ENCODE measurements at regions not wholly inside any gene's neighbourhood (a gene's known extent, or its start where the extent isn't known, plus 50 kb on each side); places are given as distances from the start of the nearest gene placed in this dataset.

DNA sequence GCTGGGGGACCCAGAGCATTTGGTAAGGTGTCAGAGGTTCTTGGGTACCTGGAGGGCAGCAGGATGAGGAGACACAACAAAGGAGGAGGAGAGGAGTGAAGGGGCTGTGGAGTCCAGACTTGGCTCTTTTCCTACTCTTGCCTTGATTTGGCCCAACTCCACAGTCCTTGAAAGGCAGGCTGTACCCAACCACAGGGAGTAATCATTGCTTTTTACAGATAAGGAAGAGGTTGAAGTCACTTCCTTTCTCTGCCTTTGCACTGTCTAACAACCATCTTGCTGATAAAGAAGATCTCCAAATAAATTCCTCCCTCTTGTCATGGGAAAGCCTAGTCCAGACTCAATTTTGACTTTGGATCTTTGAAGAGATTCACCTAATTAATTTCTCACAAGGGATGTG is 226.8 kb upstream of the HMGA2 start:
- Mint-ChIP-seq H3K27ac (no peak overlapping the region), H3K9me3 (no peaks in the 10 kb centered on the region), H3K4me3 (no peak overlapping the region), H3K27me3 (peaks cover 8% of the 10 kb centered on the region), H3K36me3 (ENCODE audit: low read depth) (no peaks in the 10 kb centered on the region), H3K4me1 (no peaks in the 10 kb centered on the region)
- POLR2A ChIA-PET = no interaction called here
- CTCF ChIA-PET = no interaction called here
- intact Hi-C loops (cut with micrococcal nuclease) = no loop called here
- no peak for DNase-seq
- no peak for ATAC-seq (ENCODE audit: low read depth)
- TF ChIP-seq, protein P1, sequence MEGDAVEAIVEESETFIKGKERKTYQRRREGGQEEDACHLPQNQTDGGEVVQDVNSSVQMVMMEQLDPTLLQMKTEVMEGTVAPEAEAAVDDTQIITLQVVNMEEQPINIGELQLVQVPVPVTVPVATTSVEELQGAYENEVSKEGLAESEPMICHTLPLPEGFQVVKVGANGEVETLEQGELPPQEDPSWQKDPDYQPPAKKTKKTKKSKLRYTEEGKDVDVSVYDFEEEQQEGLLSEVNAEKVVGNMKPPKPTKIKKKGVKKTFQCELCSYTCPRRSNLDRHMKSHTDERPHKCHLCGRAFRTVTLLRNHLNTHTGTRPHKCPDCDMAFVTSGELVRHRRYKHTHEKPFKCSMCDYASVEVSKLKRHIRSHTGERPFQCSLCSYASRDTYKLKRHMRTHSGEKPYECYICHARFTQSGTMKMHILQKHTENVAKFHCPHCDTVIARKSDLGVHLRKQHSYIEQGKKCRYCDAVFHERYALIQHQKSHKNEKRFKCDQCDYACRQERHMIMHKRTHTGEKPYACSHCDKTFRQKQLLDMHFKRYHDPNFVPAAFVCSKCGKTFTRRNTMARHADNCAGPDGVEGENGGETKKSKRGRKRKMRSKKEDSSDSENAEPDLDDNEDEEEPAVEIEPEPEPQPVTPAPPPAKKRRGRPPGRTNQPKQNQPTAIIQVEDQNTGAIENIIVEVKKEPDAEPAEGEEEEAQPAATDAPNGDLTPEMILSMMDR (IDR thresholded peaks at IDR 0.05) = no peak

DNA sequence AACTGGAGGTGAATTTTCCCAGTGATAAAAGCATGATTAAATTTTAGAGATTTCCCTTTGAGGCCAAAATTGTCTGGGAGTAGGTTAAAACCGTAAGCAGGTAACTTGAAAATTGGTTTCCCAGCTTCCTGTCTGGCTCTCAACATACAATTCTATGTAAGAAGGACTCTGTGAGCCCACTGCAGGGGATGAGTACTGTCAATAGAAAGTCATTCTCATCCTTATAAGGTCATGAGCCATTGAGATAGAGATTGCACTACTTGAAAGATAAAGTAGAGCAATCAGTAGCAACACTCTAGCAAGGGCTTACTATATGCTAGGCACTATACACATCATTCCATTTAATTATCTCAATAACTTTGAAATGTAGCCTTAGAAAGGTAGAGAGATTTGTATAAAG is 225.6 kb upstream of the HMGA2 start:
- CTCF ChIA-PET = no interaction called here
- intact Hi-C loops (cut with micrococcal nuclease) = no loop called here
- ATAC-seq (ENCODE audit: low read depth) (no peak), DNase-seq (no peak)
- H3K9me3 Mint-ChIP-seq = no peaks in the 10 kb centered on the region
- no peaks in the 10 kb centered on the region for H3K4me1 Mint-ChIP-seq
- H3K36me3 Mint-ChIP-seq (ENCODE audit: low read depth) = no peaks in the 10 kb centered on the region
- POLR2A ChIA-PET = no interaction called here
- TF ChIP-seq, protein P1 (IDR thresholded peaks at IDR 0.05) = no peak
- H3K4me3 Mint-ChIP-seq = no peak overlapping the region
- H3K27me3 Mint-ChIP-seq = peaks cover 8% of the 10 kb centered on the region
- no peak overlapping the region for H3K27ac Mint-ChIP-seq

DNA sequence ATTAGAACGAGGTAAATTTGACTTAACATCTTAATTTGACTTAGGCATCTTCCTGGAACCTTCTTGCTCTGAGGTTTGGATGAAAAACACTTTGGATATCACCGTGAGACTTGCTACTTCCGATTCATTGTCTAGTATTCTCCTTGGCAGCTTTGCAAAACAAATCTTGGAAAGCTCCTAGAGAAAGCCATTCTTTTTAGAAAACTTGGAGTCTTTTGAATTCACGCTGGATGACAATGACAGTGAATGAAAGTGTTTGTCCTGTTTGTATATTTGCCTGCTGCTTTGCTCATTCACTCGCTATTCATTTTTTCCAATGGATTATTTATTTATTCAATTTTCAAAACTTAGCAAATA is 222.1 kb upstream of the HMGA2 start:
- TF ChIP-seq, protein P1 (IDR thresholded peaks at IDR 0.05) = no peak
- intact Hi-C loops (cut with micrococcal nuclease) = no loop called here
- no peak for DNase-seq
- Mint-ChIP-seq H3K4me3 (no peak overlapping the region), H3K4me1 (no peaks in the 10 kb centered on the region), H3K27me3 (peaks cover 6% of the 10 kb centered on the region), H3K36me3 (ENCODE audit: low read depth) (no peaks in the 10 kb centered on the region), H3K9me3 (no peaks in the 10 kb centered on the region), H3K27ac (no peak overlapping the region)
- ATAC-seq (ENCODE audit: low read depth) = no peak
- ChIA-PET CTCF (no interaction called here), POLR2A (no interaction called here)

DNA sequence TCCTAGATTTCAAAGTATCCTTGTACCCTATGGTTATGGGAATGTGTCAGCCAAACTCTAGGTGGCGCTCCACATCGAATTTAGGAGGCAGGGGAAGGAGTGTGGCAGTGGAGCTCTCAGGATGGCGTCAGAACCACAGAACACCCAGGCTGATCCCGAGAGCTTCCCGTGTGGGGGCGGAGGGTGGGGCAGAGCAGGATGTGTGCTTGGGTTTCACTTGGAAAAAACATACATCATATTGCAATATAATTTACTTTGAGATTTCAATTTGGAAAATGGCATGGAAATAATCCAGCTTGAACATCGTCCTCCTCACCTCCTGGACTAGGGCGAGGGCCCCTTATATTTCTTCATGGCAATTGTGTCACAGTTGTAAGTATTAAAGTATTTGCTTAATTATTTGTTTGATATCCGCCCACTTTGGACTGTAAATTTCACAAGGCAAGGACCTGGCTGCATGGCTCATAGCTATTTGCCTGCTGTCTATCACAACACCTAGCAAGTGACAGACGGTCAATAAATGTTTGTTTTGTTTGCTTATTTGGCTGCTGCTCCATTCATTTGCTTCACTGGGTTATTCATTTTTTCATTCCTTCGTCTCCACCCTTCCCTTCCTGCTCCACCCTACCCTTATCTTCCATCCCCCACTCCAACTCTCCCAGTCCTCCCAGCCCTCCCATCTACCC is 221.5 kb upstream of the HMGA2 start:
- intact Hi-C loops (cut with micrococcal nuclease) = no loop called here
- Mint-ChIP-seq H3K36me3 (ENCODE audit: low read depth) (no peaks in the 10 kb centered on the region), H3K27me3 (peaks cover 9% of the 10 kb centered on the region), H3K4me1 (no peaks in the 10 kb centered on the region), H3K9me3 (peaks cover under 1% of the 10 kb centered on the region), H3K27ac (no peak overlapping the region), H3K4me3 (no peak overlapping the region)
- POLR2A ChIA-PET = no interaction called here
- DNase-seq (no peak), ATAC-seq (ENCODE audit: low read depth) (no peak)
- CTCF ChIA-PET = no interaction called here
- TF ChIP-seq, protein P1 (IDR thresholded peaks at IDR 0.05) = no peak

DNA sequence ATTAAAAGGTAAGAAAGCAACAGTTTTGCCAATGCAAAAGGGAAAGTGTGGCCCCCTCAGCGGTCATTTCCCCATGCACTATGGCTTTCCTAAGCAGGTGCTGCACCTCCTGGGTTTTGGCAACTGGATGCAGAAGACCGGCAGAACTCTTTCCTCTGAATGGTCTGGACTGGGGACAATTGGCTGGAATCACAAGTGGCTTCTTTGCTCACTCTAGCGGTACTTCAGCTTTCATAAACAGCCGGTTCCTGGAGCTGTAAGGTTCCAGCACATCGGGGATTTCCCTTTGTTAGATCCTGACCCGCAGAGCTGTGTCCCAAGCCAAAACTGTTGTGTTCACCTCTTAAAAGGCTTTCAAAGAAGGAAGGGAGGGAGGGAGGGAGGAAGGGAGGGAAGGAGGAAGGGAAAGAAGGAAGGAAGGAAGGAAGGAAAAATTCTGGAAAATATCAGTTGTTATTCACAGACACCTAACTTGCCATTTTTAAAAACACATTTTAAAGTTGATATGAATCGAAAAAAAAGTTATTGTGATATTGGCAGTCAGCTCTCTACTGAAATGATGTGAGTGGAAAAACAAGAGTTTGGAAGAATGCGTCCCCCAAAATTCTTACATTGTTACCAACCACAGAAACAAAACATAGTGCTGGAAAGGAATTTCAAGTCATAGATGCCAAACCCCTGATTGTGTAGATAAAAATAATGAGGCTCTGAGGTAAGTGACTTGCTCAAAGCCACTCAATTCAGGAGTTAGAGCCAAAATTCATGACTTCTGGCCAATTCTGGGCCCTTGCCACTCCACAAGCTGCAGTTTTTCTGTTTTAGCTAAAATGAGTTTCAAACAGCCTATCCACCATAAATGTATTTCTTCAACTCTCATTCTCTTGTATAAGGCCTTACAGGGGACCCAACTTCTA is 220.6 kb upstream of the HMGA2 start:
- intact Hi-C loops (cut with micrococcal nuclease) = no loop called here
- DNase-seq = no peak
- no peak for ATAC-seq (ENCODE audit: low read depth)
- H3K4me1 Mint-ChIP-seq = no peaks in the 10 kb centered on the region
- ChIA-PET CTCF (no interaction called here), POLR2A (no interaction called here)
- H3K9me3 Mint-ChIP-seq = peaks cover 2% of the 10 kb centered on the region
- H3K4me3 Mint-ChIP-seq = no peak overlapping the region
- no peaks in the 10 kb centered on the region for H3K36me3 Mint-ChIP-seq (ENCODE audit: low read depth)
- peaks cover 9% of the 10 kb centered on the region for H3K27me3 Mint-ChIP-seq
- no peak overlapping the region for H3K27ac Mint-ChIP-seq
- TF ChIP-seq, protein P1 (IDR thresholded peaks at IDR 0.05) = no peak
